Activated CD4-positive, alpha-beta T cell treated with anti-CD3 and anti-CD28 coated beads for 36 hours (primary cell): ENCODE measurements at regions not wholly inside any gene's neighbourhood (a gene's known extent, or its start where the extent isn't known, plus 50 kb on each side); places are given as distances from the start of the nearest gene placed in this dataset.

Source experiments
- ATAC-seq: fragments of 200-7000 bp; cut with Tn5 transposase; one replicate; pipeline ENCODE4 v1.10.0; 2021; ENCODE audit warnings: mild to moderate bottlenecking, moderate library complexity
- CTCF ChIA-PET: fragments of 350-600 bp; sonication (Branson Sonifier 250); formaldehyde crosslinking; loops from one replicate; lab custom pipeline; 2021; ENCODE audit warnings: antibody characterized with exemption; lab: Charles Lee
- POLR2A ChIA-PET: fragments of 350-600 bp; sonication (Branson Sonifier 250); formaldehyde crosslinking; loops from one replicate; lab custom pipeline; 2021; ENCODE audit warnings: antibody characterized with exemption, inconsistent platforms; lab: Charles Lee
- DNase-seq: peaks from one replicate; pipeline ENCODE4 v3.0.0-alpha.2; 2020
- H3K27ac Mint-ChIP-seq: one replicate; pipeline ENCODE4 v1.8.0; 2021; ENCODE audit warnings: mixed read lengths
- H3K27me3 Mint-ChIP-seq: one replicate; pipeline ENCODE4 v1.8.0; 2021; ENCODE audit warnings: mixed read lengths
- H3K36me3 Mint-ChIP-seq: one replicate; pipeline ENCODE4 v1.8.0; 2021; ENCODE audit warnings: low read depth, mixed read lengths
- H3K4me1 Mint-ChIP-seq: one replicate; pipeline ENCODE4 v1.8.0; 2021; ENCODE audit warnings: mixed read lengths
- H3K4me3 Mint-ChIP-seq: one replicate; pipeline ENCODE4 v1.8.0; 2021; ENCODE audit warnings: mild to moderate bottlenecking, moderate library complexity, mixed read lengths
- H3K9me3 Mint-ChIP-seq: one replicate; pipeline ENCODE4 v1.8.0; 2021; ENCODE audit warnings: low read depth, mixed read lengths
- intact Hi-C, 2 experiments: fragments of 100-400 bp; cut with DNase I in 1 of 2; cut with micrococcal nuclease in 1 of 2; formaldehyde crosslinking; loops; one replicate each; pipeline versions ENCODE4 v1.14.2 to v1.15.1; 2022 to 2024; cut with DNase I, micrococcal nuclease

DNA sequence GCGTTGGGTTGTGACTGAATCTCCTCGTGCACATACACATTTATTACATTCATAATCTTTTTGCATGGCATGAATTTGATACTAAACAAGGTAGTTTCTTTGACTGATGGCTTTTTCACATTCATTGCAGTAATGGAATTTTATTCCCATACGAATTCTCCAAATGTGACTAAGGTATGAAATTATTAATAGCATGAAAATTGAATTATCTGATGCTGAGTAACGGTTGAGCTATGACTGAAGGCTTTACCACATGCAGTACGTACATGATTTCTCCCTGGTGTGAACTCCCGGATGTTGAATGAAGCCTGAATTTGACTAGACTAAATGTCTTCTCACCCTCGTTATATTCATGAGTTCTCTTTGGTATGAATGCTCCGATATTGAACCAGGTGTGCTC lies 104.4 kb upstream of the C1GALT1 start:
- no peaks in the 10 kb centered on the region for H3K4me1 Mint-ChIP-seq
- intact Hi-C loops, result no loop called here
- CTCF ChIA-PET, result interaction anchor here (1.2 kb wide), 1 partner anchor 113 kb away, joined by 3 read pairs; no protein-coding TSS in a partner anchor

DNA sequence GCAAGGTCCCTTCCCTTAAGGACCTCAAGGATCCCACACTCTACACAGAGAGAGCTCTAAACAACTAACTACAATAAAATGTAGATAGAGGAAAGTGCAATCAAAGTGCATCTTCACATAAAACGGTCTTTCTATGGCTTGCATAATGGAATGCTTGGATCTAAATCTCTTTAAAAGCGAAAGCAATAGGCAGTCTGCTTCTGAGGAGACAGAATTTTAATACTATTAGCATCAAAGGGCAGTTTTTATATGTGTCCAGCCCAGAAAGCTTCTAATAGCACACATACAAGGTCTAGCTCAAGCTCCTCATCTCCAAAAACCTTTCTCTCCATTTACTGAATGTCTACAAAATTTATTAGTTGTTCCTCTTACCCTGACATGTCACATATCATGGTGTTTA lies 101.5 kb upstream of the C1GALT1 start:
- Mint-ChIP-seq H3K4me3 (no peak overlapping the region), H3K4me1 (peaks cover 5% of the 10 kb centered on the region), H3K27me3 (no peaks in the 10 kb centered on the region), H3K36me3 (peaks cover 2% of the 10 kb centered on the region), H3K9me3 (peaks cover 8% of the 10 kb centered on the region), H3K27ac (no peak overlapping the region)
- POLR2A ChIA-PET, result interaction anchor here (0.7 kb wide), 1 partner anchor 1273 kb away, joined by 6 read pairs; no protein-coding TSS in a partner anchor
- no peak for DNase-seq
- no peak for ATAC-seq
- intact Hi-C loops, result no loop called here
- CTCF ChIA-PET, result interaction anchor here (0.6 to 1.7 kb wide), 2 partner anchors 46 to 534 kb away, joined by 3 read pairs; no protein-coding TSS in a partner anchor

More for the DNA sequence above, 104.4 kb upstream of the C1GALT1 start:
- POLR2A ChIA-PET, result no interaction called here
- H3K4me3 Mint-ChIP-seq, result no peak overlapping the region
- no peaks in the 10 kb centered on the region for H3K36me3 Mint-ChIP-seq
- DNase-seq, result no peak
- peaks cover 2% of the 10 kb centered on the region for H3K9me3 Mint-ChIP-seq
- no peak overlapping the region for H3K27ac Mint-ChIP-seq
- no peaks in the 10 kb centered on the region for H3K27me3 Mint-ChIP-seq
- no peak for ATAC-seq

DNA sequence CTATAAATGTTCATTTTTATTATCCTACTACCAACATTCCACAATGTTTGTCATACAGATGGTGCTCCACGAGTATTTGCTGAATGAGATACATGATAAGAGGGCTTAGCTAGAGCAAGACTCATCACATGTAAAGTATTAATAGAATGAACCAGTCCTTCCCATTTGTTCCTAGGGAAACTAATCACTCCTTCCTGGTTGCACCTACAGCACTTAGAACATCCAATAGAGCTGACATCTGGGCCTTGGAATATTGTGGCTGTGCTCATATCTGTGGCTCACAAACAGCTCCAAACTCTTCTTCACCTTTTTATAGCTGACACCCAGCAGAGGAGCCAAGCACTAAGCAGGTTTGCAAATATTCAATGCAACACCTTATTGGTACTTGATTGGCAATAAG lies 91.9 kb upstream of the C1GALT1 start:
- ChIA-PET CTCF (interaction anchor here (0.6 to 2.9 kb wide), 3 partner anchors 9 to 15 kb away, joined by 3 to 12 read pairs (median 11); no protein-coding TSS in a partner anchor), POLR2A (interaction anchor here (0.6 kb wide), 1 partner anchor 57 kb away, joined by 4 read pairs; no protein-coding TSS in a partner anchor)
- DNase-seq (no peak), ATAC-seq (no peak)
- H3K9me3 Mint-ChIP-seq, result peaks cover 11% of the 10 kb centered on the region
- no peaks in the 10 kb centered on the region for H3K4me1 Mint-ChIP-seq
- H3K27me3 Mint-ChIP-seq, result peaks cover 7% of the 10 kb centered on the region
- no peak overlapping the region for H3K4me3 Mint-ChIP-seq
- intact Hi-C loops, result no loop called here
- H3K27ac Mint-ChIP-seq, result no peak overlapping the region
- H3K36me3 Mint-ChIP-seq, result no peaks in the 10 kb centered on the region

GRCh38 chr7:7098280-7098818 lies 84.0 kb upstream of the C1GALT1 start:
- Mint-ChIP-seq H3K9me3 (no peaks in the 10 kb centered on the region), H3K4me3 (no peak overlapping the region), H3K36me3 (no peaks in the 10 kb centered on the region), H3K4me1 (peaks cover 4% of the 10 kb centered on the region), H3K27me3 (no peaks in the 10 kb centered on the region), H3K27ac (no peak overlapping the region)
- intact Hi-C loops, result no loop called here
- no peak for ATAC-seq
- DNase-seq, result no peak
- CTCF ChIA-PET, result interaction anchor here (1.6 kb wide), 1 partner anchor 1198 kb away, joined by 4 read pairs; no protein-coding TSS in a partner anchor
- POLR2A ChIA-PET, result no interaction called here

- ATAC-seq, result no peak
- ChIA-PET POLR2A (no interaction called here), CTCF (interaction anchor here (0.6 to 1.6 kb wide), 3 partner anchors 317 to 1197 kb away, joined by 3 to 4 read pairs (median 4); no protein-coding TSS in a partner anchor)
- Mint-ChIP-seq H3K27me3 (no peaks in the 10 kb centered on the region), H3K4me1 (peaks cover 12% of the 10 kb centered on the region), H3K9me3 (no peaks in the 10 kb centered on the region), H3K36me3 (no peaks in the 10 kb centered on the region), H3K4me3 (no peak overlapping the region), H3K27ac (no peak overlapping the region)
- intact Hi-C loops, result loop anchor here (5.0 to 10.0 kb wide), 7 partner anchors 83 to 1198 kb away; partner anchors contain the start of gene C1GALT1 (in 1 of the 2)
- no peak for DNase-seq
Observed at GRCh38 chr7:7099584-7100014, 82.7 kb upstream of the C1GALT1 start.

DNA sequence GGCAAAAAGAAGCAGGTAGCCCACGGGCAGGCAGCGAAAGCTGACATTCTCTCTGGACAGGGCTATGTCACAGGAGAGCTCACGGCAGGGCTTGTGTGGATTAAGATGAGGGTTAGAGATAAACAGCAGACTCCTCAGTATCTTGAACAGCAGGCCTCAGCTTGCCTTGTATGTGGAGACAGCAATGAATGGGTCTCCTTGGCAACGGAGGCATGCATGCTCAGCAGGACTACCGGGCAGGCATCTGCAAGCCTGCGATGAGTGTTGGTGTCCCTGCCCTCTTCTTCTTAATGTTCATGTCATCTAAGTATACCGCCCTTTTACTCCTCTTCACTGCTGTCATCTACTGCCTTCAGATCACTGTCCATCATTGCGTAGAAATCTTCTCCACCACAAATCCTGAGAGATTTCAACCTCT lies 81.9 kb upstream of the C1GALT1 start:
- no peak overlapping the region for H3K4me3 Mint-ChIP-seq
- ChIA-PET CTCF (interaction anchor here (0.6 kb wide), 1 partner anchor 955 kb away, joined by 3 read pairs; no protein-coding TSS in a partner anchor), POLR2A (no interaction called here)
- DNase-seq, result no peak
- no peaks in the 10 kb centered on the region for H3K36me3 Mint-ChIP-seq
- intact Hi-C loops, result loop anchor here (5.0 to 10.0 kb wide), 7 partner anchors 82 to 1197 kb away; partner anchors contain the start of gene C1GALT1 (in 1 of the 2)
- no peaks in the 10 kb centered on the region for H3K9me3 Mint-ChIP-seq
- H3K27me3 Mint-ChIP-seq, result no peaks in the 10 kb centered on the region
- H3K27ac Mint-ChIP-seq, result no peak overlapping the region
- H3K4me1 Mint-ChIP-seq, result peaks cover 19% of the 10 kb centered on the region
- ATAC-seq, result no peak

- CTCF ChIA-PET, result interaction anchor here (0.6 to 1.9 kb wide), 27 partner anchors 8 to 1193 kb away, joined by 3 to 14 read pairs (median 3); no protein-coding TSS in a partner anchor
Observed at GRCh38 chr7:7102906-7103305, 79.4 kb upstream of the C1GALT1 start.

DNA sequence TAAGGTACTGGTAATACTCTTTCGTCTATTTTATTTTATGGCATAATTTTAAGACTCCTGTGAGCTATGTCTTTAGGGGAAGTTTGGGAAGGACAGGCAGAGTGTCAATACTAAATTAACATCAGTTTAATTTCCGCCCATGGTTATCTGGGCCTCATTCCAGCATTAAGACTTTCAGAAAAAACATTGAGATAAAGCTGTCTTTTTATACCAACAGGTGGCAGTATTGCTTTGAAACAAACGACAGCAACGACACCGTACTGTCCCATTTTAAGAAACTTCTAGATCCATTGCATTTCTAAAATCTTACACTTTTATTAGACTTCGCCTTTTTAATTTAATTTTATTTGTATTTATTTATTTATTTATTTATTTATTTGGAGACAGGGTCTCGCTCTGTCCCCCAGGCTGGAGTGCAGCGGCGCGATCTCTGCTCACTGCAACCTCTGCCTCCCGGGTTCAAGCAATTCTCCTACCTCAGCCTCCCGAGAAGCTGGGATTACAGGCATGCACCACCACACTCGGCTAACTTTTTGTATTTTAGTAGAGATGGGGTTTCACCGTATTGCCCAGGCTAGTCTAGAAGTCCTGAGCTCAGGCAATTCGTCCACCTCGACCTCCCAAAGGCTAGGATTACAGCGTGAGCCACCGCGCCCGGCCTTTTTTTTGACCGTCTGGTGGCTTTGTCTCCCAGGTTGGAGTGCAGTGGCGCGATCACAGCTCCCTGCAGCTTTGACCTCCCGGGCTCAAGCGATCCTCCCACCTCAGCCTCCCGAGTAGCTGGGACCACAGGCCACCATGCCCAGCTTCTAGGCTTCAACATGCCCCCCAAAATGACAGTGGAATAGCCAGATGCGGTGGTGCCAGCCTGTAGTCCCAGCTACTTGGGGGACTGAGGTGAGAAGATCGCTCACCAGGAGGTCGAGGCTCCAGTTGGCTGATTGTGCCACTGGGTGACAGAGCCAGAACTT lies 78.7 kb upstream of the C1GALT1 start:
- H3K27ac Mint-ChIP-seq, result no peak overlapping the region
- DNase-seq, result no peak

More at GRCh38 chr7:7102906-7103305, 79.4 kb upstream of the C1GALT1 start:
- Mint-ChIP-seq H3K4me3 (no peak overlapping the region), H3K36me3 (no peaks in the 10 kb centered on the region), H3K27me3 (no peaks in the 10 kb centered on the region), H3K4me1 (peaks cover 27% of the 10 kb centered on the region), H3K9me3 (no peaks in the 10 kb centered on the region), H3K27ac (no peak overlapping the region)
- DNase-seq (no peak), ATAC-seq (no peak)
- POLR2A ChIA-PET, result interaction anchor here (0.6 kb wide), 1 partner anchor 469 kb away, joined by 3 read pairs; no protein-coding TSS in a partner anchor
- intact Hi-C loops, result loop anchor here (1.0 to 10.0 kb wide), 9 partner anchors 79 to 1194 kb away; partner anchors contain the start of gene C1GALT1 (in 1 of the 2)

GRCh38 chr7:7104314-7104698 lies 78.0 kb upstream of the C1GALT1 start:
- Mint-ChIP-seq H3K4me3 (no peak overlapping the region), H3K4me1 (peaks cover 27% of the 10 kb centered on the region), H3K36me3 (no peaks in the 10 kb centered on the region), H3K27me3 (no peaks in the 10 kb centered on the region), H3K27ac (no peak overlapping the region), H3K9me3 (peaks cover 4% of the 10 kb centered on the region)
- CTCF ChIA-PET, result interaction anchor here (0.6 to 2.0 kb wide), 17 partner anchors 9 to 1115 kb away, joined by 3 to 14 read pairs (median 3); no protein-coding TSS in a partner anchor
- ATAC-seq, result no peak
- POLR2A ChIA-PET, result interaction anchor here (0.7 kb wide), 1 partner anchor 100 kb away, joined by 5 read pairs; no protein-coding TSS in a partner anchor
- DNase-seq, result no peak
- intact Hi-C loops, result loop anchor here (5.0 to 10.0 kb wide), 7 partner anchors 78 to 1193 kb away; partner anchors contain the start of gene C1GALT1 (in 1 of the 2)

More for the DNA sequence above, 78.7 kb upstream of the C1GALT1 start:
- Mint-ChIP-seq H3K4me3 (no peak overlapping the region), H3K4me1 (peaks cover 27% of the 10 kb centered on the region), H3K36me3 (no peaks in the 10 kb centered on the region), H3K9me3 (peaks cover 3% of the 10 kb centered on the region), H3K27me3 (no peaks in the 10 kb centered on the region)
- intact Hi-C loops, result loop anchor here (1.0 to 10.0 kb wide), 9 partner anchors 79 to 1194 kb away; partner anchors contain the start of gene C1GALT1 (in 1 of the 2)
- peak; percentile 57 for ATAC-seq
- ChIA-PET CTCF (interaction anchor here (0.6 to 1.9 kb wide), 33 partner anchors 8 to 1193 kb away, joined by 3 to 14 read pairs (median 3); no protein-coding TSS in a partner anchor), POLR2A (interaction anchor here (0.6 to 0.7 kb wide), 2 partner anchors 101 to 469 kb away, joined by 3 to 5 read pairs; no protein-coding TSS in a partner anchor)

GRCh38 chr7:7104971-7105370 lies 77.4 kb upstream of the C1GALT1 start:
- Mint-ChIP-seq H3K4me1 (peaks cover 27% of the 10 kb centered on the region), H3K27ac (no peak overlapping the region), H3K27me3 (no peaks in the 10 kb centered on the region), H3K36me3 (no peaks in the 10 kb centered on the region), H3K4me3 (no peak overlapping the region), H3K9me3 (peaks cover 4% of the 10 kb centered on the region)
- no peak for ATAC-seq
- ChIA-PET POLR2A (no interaction called here), CTCF (interaction anchor here (0.6 to 2.0 kb wide), 9 partner anchors 10 to 490 kb away, joined by 3 to 11 read pairs (median 4); no protein-coding TSS in a partner anchor)
- DNase-seq, result no peak
- intact Hi-C loops, result loop anchor here (5.0 to 10.0 kb wide), 7 partner anchors 77 to 1192 kb away; partner anchors contain the start of gene C1GALT1 (in 1 of the 2)
